Right renal cortex interstitium (tissue), 3 donors: ENCODE measurements at regions not wholly inside any gene's neighbourhood (a gene's known extent, or its start where the extent isn't known, plus 50 kb on each side); places are given as distances from the start of the nearest gene placed in this dataset.
"Not testable (repeated sequence)": the region's sequence is repeated elsewhere in the genome, so short reads cannot be mapped to it uniquely, and the experiment has no call there.

Source experiments
- DNase-seq, 3 donors: peaks; one replicate each; pipeline ENCODE4 v3.0.0-alpha.2; 2013; ENCODE audit warnings: low read depth in 3 of 3, low spot score in 2 of 3

DNA sequence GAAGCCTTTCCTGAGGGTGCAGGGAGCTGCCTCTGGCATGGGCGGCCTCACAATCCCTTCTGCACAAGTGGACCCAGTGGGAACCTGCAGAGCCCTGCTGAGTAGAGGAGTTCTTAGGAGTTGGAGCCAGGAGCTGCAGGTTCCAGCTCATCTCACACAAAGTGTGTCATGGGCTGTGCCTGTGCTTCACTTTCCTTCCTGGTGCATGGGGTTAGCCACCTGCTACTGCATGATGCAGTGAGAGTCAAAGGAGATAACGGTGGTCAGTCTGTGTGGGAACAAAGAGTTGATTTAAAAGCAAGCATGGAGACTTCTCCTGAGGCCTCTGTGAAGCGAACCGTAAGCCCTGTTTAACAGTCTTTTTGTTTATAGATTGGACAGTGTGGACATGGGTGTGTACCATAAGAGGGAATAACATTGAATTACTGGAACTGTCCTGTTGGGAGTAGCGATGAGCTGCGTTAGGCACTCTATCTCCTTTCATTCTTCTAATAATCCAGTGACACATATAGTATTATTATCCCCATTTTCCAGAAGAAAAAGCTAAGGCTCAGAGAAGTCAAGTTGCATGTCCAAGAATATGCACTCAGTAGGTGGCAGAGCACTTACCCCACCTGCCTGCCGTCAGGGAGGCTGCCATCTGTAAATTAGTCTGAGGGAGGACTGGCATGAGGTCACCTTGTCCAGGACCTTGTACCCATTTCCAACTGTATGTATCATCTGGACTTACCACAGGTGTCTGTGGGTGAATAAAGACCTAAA is 68.7 kb upstream of the PRR23C start:
- DNase-seq = no peak

DNA sequence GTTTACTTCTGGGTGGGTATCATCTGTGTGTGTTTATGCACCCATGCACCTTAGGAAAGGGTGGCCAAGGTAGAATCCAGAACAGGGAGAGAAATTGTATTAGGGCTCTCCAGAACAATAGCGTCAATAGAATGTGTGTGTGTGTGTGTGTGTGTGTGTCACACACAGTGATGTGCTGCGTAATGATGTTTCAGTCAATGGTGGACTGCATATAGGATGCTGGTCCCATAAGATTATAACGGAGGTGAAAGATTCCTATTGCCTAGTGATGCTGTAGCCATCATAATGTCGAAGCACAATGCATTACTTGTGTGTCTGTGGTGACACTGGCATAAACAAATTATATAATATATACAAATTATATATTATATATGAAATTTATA is 69.3 kb upstream of the PRR23C start:
- no peak for DNase-seq

DNA sequence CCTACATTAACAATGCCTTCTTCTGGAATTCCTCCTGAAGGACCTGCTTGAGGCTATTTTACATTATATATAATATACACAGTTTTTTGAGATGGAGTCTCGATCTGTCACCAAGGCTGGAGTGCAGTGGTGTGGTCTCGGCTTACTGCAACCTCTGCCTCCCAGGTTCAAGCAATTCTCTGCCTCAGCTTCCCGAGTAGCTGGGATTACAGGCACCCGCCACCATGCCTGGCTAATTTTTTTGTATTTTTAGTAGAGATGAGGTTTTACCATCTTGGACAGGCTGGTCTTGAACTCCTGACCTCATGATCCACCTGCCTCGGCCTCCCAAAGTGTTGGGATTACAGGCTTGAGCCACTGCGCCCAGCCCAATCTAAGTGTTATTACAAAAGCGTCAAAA is 71.9 kb upstream of the PRR23C start:
- not testable (repeated sequence) for DNase-seq

DNA sequence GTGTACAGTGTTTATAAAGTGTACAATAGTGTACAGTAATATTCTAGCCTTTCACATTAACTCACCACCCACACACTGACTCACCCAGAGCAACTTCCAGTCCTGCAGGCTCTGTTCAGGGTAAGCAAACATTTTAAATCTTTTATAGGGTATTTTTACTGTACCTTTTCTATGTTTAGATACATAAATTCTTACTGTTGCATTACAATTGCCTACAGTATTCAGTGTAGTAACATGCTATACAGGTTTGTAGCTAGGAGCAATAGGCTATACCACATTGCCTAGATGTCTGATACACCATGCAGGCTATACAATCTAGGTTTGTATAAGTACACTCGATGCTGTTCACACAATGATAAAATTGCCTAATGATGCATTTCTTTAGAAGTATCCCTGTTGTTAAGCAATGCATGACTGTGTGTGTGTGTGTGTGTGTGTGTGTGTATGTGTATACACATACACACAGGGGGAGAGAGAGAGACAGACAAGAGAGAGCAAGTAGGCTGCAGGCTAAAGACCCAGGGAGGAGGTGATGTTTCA is 72.5 kb upstream of the PRR23C start:
- no peak for DNase-seq

DNA sequence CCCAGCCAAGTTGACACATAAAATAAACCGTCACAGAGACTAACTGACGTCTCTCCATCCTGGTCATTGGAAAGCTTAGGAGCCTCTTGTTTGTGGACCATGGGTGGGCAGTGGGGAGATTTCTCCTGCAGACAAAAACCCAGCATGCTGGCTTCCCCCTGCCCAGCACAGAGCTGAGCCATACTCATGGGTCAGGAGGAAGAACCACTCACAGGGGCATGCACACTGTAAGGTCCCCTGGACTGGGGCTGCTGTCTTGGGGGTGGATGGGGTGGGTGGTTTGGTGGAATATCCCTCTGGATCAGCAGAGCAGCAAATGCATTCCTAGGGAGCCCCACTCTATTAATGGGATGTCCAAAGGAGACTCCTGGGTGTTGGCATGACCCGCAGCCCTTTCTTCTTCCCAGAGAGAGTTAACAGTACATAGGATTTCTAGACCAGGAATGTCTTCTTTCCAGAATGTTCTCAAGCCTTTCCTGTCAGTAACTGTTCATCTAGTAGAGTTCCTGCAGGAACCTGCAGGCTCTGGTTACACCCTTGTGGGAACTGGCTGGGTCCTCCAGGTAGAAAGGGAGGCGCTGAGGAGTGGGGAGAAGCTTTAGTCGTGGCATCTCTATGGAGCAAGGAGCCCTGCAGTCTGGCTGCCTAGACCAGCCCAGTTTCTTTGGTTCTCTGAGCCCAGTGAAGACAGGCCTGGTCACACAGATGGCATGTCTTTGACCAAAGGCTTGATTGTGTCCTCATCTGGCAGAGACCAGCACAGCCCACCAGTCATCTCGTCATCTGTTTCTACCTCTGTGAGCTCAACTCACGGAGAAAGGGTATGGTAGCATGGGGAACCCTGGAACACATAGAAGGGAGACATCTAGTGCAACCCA is 73.4 kb upstream of the PRR23C start:
- no peak for DNase-seq

DNA sequence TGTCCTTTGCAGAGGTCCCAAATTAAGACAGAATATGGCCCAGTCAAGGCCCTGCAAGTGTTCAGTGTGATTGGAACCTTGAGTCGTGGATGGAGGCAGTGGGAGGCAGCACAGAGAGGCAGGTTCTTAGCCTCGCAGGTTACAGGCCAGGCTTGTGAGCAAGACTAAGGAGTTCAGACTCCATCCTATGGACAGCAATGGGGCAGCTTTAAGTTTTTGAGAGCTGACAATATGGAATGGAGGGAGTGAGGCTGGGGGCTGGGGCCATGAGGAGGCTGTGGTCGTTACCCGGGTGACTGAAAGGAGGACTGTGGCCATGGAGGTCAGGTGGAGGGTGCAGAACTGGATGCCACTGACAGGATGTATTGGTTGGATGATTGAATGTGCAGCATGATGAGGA is 74.1 kb upstream of the PRR23C start:
- no peak for DNase-seq

DNA sequence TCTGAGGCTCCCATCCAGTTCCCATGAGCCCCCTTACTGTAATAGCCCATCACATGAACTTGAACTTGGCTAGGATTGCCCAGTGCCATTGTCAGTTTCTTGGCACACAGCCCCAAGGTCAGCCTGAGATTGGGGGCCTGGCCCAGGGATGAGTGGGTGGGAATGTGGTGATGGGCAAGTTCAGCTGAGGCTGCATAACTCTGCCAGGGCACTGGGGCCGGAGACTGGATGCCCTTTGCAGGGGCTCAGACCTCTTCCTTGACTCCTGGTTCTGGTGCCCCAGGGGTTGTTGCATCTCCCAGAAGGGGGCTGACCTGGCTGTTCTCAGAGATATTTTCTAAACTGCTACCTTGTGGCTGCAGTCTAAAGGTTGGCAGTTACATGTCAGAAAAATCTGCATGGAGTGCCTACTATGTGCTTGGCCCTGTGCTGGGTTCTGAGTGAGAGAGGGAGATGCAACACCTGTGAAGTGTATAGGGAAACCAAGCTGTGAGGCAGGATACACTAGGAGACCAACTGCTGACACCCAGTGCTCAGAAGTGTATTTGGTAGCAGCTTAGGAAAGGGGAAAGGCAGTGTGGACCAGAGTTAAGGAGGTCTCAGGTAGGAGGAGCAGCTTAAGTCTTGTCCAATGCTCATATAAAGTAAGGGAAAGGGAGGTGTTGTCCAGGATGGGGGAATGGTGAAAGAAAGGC is 74.8 kb upstream of the PRR23C start:
- DNase-seq = no peak

DNA sequence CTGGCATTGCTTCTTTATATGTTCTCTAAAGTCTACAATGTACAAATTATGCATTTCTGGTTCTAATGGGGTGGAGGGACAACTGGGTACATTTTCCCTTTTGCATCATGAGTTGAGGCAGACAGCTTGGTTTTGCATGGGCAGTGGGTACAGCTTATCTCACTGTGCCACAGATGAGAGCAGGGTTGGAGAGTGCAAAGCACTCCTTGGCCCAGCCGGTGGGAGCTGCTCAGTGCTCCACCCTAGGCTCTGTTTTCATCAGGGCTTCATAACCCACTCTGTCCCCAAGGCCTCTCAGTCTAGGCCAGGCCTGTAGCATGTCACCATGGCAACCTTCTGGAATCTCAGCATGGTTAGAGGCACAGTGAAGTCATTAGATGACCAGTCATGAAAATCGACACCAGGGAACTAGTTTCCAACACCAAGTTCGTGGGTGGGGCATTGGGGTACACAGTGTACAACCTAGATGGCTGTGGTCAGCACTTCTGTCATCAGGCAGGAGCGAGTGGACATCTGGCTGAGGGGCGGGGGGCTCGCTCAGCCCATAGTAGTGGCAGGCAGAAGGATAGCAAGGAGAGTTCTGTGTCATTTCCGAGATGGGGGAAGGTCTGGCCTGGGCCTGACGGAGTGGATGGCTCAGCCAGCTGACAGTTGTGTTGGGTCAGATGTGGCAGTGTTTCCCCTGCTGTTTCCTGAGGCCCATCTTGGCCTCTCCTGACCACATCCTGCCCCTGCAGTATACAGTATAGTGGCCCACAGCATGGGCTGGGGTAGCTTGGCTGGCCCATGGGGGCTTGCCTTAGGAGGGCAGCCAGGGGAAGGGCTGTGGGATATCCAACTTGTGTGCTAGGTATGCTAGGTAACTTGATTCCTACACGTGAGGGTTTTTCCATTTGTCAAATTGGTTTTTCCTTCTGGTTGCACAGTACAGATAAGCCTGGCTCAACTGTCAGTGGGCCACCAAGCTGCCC is 75.7 kb upstream of the PRR23C start:
- no peak for DNase-seq

DNA sequence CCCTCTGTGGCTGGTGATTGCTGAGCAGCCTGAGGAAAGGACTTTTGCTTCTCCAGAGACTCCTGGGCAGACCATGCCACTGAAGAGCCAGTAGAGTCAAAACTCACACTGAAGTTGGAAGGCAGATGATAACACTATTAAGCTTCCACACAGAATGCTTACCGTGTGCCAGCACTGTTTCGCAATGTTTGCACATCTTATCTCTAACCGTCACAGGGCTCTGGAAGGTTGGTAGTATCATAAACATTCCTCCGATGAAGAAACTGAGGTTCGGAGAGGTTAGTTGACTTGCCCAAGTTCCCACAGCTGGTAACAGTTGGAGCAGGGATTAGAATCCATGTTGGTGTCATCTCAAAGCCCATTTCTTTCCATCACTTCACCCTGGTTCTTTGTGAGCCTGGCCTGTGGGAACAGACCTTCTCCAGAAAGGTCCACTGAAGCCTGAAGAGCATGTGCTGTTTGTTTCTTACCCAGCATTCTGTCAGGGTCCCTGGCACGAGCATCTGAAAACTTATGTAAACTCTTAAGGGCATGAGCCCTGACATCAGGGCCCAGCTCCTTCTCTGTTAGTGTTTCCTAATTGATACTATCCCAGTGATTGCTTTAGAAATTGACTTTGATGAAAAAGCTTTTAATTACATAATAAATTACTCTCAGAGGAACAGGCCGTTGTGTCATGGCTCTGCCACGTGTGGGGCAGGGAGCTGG is 77.0 kb upstream of the PRR23C start:
- no peak for DNase-seq

DNA sequence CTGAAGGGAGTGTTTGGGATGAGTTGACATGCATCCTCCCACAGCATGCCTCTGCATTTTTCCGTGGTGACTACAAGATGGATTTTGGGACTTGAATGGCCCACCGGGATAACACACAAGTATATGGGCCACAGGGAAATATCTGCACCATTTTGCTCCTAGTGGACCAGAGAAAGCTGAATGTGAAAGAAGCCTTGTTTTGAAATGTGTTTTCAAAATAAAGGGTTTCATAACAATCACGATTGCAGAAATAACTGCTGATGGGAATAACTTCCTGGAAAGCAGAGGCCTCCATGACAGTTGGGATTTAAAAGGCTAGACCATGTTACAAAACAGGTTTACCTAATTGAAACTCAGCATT is 77.5 kb upstream of the PRR23C start:
- no peak for DNase-seq

DNA sequence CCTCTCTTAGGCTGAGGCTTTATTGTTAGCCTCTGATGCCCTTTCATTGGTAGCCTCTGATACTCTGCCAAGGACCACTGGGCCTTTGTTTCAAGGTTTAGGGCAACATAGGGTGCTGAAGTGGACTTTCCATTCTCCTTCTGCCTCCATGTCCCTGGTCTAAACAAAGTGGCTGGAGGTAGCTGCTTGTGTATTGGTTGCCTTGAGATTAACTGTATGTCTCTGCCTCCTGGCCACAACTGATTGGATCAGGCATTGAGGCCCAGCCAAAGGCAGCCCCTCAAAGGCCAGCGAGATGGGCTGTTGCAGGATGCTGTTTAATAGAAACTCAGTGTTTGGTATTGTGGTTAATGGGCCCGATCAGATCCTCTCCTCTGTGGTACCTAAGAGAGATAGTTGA is 77.9 kb upstream of the PRR23C start:
- no peak for DNase-seq

DNA sequence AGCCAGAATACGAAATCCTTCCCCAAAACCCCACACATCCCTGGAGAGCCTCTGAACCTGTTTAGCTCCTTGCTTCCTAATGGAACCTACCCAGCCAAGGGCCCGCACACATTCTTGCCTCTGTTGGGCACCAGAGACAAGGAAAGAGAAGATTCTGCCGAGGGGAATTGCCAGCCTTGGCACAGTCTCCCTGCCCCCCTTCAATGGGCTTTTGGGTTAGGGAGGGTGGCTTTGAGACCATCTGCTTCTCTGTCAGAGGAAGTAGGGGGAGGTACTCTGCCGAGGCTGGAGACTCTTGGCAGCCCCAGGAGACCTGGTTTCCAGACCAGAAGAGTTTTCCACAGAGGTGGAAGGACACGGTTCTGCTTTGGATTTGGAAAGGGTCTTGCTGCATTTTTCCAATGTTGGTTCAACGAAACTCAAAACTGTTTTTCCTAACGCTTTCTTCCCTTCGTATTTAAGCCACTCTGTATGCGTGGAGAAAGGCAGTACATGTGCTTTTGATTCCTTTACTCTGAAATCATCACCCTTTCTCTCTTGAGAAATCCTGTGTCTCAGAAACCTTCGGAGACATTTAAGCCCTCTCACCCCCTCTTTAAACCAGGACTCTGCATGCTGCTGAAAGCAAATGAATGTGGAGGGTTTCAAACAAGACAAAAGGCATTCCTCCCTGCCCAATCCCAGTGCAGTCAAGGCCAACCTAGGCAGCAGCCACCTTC is 78.8 kb upstream of the PRR23C start:
- no peak for DNase-seq

DNA sequence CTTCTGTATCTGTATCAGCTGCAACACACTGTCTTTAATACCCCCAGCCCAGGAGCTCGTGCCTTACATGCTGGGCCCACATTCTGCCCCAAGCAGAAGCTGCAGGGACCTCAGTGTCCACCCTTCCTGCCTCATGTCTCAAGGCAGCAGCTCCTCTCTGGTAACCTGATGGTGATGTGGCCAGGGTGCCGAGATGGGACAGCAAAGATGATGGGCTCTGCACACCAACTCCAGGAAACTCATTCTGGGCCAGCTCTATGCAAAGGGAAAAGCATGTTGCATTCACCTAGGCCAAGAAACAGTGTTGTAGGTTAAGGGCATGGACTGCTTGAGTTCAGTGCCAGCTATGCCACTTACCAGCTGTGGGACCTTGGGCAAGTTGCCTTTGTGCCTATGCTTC is 79.5 kb upstream of the PRR23C start:
- no peak for DNase-seq

DNA sequence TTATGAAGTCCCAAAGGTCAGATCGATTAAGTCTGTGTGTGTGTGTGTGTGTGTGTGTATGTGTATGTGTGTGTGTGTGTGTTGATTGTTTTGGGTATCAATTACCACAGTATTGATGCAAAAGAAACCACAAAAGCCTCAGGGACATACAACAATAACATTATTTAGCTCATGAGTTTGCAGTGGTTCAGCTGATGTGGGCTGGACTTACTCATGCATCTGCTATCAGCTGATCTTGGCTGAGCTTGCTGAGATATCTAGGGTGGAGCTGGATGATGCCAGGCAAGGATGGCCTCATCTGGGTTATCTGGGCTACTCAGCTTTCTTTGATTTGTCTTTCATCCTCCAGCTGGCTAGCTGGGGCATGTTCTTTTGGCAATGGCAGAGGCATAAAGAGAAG is 82.4 kb upstream of the PRR23C start:
- no peak for DNase-seq

DNA sequence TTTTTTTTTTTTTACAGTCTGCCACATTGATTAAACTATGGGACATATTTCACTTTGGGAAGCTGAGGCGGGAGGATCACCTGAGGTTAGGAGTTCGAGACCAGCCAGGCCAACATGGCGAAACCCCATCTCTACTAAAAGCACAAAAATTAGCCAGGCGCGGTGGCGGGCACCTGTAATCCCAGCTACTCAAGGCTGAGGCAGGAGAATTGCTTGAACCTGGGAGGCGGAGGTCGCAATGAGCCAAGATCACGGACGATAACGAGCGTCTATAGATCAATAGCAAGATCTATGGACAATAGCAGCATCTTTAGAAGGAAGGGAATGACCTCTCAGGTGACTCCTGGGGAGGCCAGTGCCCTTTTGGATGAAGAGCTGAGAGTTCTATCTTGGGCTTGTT is 82.9 kb upstream of the PRR23C start:
- DNase-seq = not testable (repeated sequence)

DNA sequence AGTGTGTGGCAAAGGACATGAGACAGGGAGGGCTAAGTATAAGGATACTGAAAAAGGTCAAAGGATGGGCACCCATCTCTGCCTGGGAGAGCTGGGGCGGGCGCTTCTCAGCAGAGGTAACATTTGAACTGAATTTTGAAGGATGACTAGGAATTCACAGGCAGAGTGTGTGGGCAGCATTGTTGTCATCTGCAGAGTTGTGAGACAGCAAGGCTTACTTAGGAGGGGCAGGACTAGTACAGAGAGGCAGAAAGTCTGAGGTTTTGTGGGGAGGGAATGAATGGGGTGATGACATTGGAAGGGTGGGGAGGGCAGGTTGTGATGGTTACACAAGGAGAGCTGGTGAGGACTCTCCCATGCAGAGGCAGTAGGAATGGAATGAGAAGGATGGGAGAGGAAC is 84.1 kb upstream of the PRR23C start:
- DNase-seq = no peak

DNA sequence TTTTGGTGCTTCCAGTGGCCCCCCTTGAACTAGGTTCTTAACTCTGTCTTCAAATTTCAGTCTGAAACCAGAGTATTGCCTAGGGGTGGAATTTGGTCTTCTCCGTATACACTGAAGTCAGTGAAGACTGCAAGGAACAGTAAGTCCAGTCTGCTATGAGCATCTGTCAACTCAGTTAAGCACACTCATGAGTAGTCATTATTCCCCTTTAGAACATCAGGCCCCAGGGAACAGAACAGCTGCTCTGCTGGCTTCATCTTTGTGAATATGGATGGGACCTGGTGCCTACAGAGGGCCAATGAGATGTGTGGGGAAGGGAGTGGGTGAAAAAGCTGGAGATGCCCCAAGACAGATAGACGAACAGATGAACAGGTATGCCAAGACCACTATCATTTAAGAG is 85.2 kb upstream of the PRR23C start:
- DNase-seq = no peak

DNA sequence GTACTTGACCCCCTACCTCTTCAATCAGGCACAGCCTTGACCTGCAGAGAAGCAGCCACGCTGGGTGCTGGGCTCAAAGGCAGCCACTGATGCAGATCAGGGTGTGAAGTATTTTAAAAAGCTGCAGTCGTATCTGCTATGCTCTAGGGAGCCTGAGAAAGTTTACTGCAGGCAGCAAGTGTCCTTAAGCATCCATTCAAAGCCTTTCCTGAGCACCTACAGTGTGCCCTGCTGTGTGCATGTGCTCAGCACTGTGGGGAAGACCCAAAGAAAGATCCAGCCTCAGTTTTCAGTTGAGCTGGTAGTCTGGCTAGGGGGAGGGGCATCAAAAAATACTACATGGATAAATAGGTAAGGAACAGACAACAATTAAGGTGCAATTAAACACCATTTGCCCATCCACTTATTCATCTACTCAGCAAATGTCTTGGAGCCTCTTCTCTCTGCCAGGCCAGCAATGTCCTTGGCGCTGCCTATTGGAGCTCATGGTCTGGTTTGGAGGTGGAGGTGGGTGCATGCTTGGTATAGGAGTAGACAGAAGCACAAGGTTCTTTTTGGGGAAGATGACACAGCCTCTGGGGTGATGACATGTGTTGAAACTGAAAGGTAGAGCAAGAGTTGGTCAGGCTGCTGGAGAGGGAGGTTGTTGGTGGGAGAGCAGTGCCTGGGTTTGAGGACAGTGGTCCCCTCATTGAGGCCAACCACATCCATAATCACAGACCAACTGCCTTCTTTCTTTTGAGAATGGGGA is 85.9 kb upstream of the PRR23C start:
- DNase-seq = no peak
